ENCODE measurements at regions not wholly inside any gene's neighbourhood (a gene's known extent, or its start where the extent isn't known, plus 50 kb on each side); places are given as distances from the start of the nearest gene placed in this dataset.

DNA sequence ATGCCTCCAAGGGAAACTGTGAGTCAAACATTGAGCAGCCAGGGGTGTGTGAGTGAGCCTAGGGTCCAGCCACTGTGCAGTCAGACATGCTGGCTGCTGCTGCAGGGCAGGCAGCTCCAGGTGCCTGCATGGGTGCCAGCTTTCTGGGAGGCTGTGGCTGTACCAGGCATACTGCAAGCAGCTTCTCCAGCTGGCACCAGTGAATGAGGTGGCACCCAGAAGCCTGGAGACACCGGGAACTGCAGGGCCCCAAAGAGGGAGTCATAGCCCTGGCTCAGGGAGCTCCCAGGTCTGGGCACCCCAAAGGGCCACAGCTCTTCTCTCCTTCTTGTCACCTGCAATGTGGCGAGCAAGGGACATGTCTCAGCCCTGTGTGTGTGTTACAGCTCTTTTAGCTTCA lies 283.2 kb downstream of the RPRM start:
- Histone ChIP-seq H3K4me3 (ENCODE audit: low read length in 2 of 2) (no peak overlapping the region), H3K9me3 (ENCODE audit: control insufficient read depth in 2 of 2, insufficient read depth in 1 of 2, low read length in 1 of 2) (peaks cover 0 to 28% of the 10 kb centered on the region in 2 donors), H3K4me1 (ENCODE audit: control insufficient read depth in 2 of 2, insufficient read depth in 2 of 2, low read length in 2 of 2) (no peaks in the 10 kb centered on the region), H3K27ac (ENCODE audit: low read depth in 1 of 2, low read length in 1 of 2) (no peak overlapping the region), H3K27me3 (ENCODE audit: control insufficient read depth in 2 of 2, insufficient read depth in 1 of 2, low read length in 1 of 2) (no peaks in the 10 kb centered on the region), H3K36me3 (ENCODE audit: control insufficient read depth in 2 of 2, insufficient read depth in 2 of 2, low read length in 1 of 2) (no peaks in the 10 kb centered on the region)
- no peak for DNase-seq (ENCODE audit: low read depth in 6 of 9, low spot score in 9 of 9)
- WGBS: 86% methylated on average over 2 of the region's 2 CpGs

DNA sequence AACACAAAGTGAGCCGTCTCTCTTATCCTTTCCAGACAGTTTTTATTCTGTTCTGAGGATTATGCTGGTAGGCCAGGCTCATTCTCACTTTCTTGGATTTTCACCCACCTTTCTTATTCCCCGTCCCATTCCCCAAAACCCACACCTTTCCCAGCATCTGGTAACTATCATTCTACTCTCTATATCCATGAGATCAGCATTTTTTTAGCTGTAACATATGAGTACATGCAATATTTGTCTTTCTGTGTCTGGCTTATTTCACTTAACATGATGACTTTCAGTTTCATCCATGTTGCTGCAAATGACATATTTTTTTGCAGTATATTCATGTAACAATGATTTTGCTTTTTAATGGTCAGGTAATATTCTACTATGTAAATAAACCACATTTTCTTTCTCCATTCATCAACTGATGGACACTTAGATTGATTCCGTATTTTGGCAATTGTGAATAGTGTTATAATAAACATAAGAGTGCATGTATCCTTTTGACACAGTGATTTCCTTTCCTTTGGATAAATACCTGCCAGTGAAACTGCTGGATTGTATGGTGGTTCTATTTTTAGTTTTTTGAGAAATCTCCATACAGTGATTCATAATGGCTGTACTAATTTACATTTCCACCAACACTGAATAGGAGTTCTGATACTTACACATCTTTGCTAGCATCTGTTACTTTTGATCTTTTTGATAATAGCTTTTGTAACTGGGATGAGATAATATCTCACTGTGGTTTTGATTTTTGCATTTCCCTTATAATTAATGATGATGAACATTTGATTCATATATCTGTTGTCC lies 289.3 kb downstream of the RPRM start:
- Histone ChIP-seq H3K4me3 (ENCODE audit: low read length in 2 of 2) (no peak overlapping the region), H3K36me3 (ENCODE audit: control insufficient read depth in 2 of 2, insufficient read depth in 2 of 2, low read length in 1 of 2) (no peaks in the 10 kb centered on the region), H3K27me3 (ENCODE audit: control insufficient read depth in 2 of 2, insufficient read depth in 1 of 2, low read length in 1 of 2) (no peaks in the 10 kb centered on the region), H3K9me3 (ENCODE audit: control insufficient read depth in 2 of 2, insufficient read depth in 1 of 2, low read length in 1 of 2) (no peaks in the 10 kb centered on the region), H3K4me1 (ENCODE audit: control insufficient read depth in 2 of 2, insufficient read depth in 2 of 2, low read length in 2 of 2) (no peaks in the 10 kb centered on the region), H3K27ac (ENCODE audit: low read depth in 1 of 2, low read length in 1 of 2) (no peak overlapping the region)
- 94% methylated on average over 3 of the region's 3 CpGs for WGBS
- DNase-seq (ENCODE audit: low read depth in 6 of 9, low spot score in 9 of 9): no peak

DNA sequence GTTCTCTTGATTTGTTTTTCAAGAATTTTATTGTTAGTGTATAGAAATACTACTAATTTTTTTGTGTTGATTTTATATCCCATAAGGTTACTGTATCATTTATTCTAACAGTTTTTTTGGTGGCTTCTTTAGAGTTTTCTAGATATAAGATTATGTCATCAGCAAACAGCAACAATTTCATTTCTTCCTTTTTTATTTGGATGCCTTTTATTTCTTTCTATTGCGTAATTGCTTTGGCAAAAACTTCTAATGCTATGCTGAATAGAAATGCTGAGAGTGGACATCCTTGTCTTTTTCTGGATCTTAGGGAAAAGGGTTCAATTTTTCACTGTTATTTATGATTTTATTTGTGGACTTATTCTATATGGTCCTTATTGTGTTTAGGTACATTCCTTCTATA lies 298.8 kb downstream of the RPRM start:
- no peaks in the 10 kb centered on the region for H3K4me1 ChIP-seq (ENCODE audit: control insufficient read depth in 2 of 2, insufficient read depth in 2 of 2, low read length in 2 of 2)
- H3K4me3 ChIP-seq (ENCODE audit: low read length in 2 of 2): no peak overlapping the region
- DNase-seq (ENCODE audit: low read depth in 6 of 9, low spot score in 9 of 9): no peak
- WGBS: 100% methylated on average over 1 of the region's 1 CpG
- H3K9me3 ChIP-seq (ENCODE audit: control insufficient read depth in 2 of 2, insufficient read depth in 1 of 2, low read length in 1 of 2): no peaks in the 10 kb centered on the region
- no peak overlapping the region for H3K27ac ChIP-seq (ENCODE audit: low read depth in 1 of 2, low read length in 1 of 2)
- H3K36me3 ChIP-seq (ENCODE audit: control insufficient read depth in 2 of 2, insufficient read depth in 2 of 2, low read length in 1 of 2): no peaks in the 10 kb centered on the region
- H3K27me3 ChIP-seq (ENCODE audit: control insufficient read depth in 2 of 2, insufficient read depth in 1 of 2, low read length in 1 of 2): no peaks in the 10 kb centered on the region

DNA sequence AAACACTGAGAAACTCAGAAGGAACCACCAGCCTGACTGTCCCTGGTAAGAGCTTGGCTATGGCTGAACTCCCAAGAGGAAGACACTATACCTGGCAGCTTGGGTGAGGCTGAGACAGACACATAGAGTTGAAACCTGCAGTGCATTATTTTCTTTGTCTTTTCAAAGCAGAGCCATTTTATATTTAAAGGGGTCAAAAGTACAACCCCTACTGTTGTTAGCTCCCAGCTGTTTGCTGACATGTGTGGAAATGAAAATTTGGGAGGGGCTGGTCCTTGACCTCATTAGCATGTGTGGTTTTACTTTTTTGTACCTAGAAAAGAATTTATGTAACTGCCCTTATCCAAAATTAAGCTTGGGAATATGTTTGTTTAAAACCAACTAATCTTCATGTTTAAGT lies 309.0 kb downstream of the RPRM start:
- H3K4me1 ChIP-seq (ENCODE audit: control insufficient read depth in 2 of 2, insufficient read depth in 2 of 2, low read length in 2 of 2): no peaks in the 10 kb centered on the region
- H3K36me3 ChIP-seq (ENCODE audit: control insufficient read depth in 2 of 2, insufficient read depth in 2 of 2, low read length in 1 of 2): no peaks in the 10 kb centered on the region
- H3K4me3 ChIP-seq (ENCODE audit: low read length in 2 of 2): no peak overlapping the region
- no peak for DNase-seq (ENCODE audit: low read depth in 6 of 9, low spot score in 9 of 9)
- H3K27ac ChIP-seq (ENCODE audit: low read depth in 1 of 2, low read length in 1 of 2): no peak overlapping the region
- no peaks in the 10 kb centered on the region for H3K9me3 ChIP-seq (ENCODE audit: control insufficient read depth in 2 of 2, insufficient read depth in 1 of 2, low read length in 1 of 2)
- H3K27me3 ChIP-seq (ENCODE audit: control insufficient read depth in 2 of 2, insufficient read depth in 1 of 2, low read length in 1 of 2): no peaks in the 10 kb centered on the region

DNA sequence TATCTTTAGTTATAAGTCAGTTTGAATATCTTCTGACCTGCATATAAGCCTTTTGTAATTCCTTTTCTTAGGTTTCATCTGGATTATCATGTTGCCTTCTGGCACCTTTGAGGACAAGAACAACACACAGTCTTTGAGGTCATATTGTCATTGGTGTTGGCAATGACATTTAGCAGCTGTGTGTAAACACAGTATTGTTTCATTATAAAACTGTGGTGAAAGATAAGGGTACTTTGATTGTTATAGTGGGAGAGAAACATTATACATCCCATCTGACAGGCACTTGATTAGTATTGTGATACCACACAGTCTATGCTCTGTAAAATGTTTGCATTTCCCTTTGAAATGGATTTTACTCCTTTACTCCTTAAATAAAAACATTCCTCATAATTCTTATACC lies 313.5 kb downstream of the RPRM start:
- Histone ChIP-seq H3K9me3 (ENCODE audit: control insufficient read depth in 2 of 2, insufficient read depth in 1 of 2, low read length in 1 of 2) (no peaks in the 10 kb centered on the region), H3K4me3 (ENCODE audit: low read length in 2 of 2) (no peak overlapping the region), H3K4me1 (ENCODE audit: control insufficient read depth in 2 of 2, insufficient read depth in 2 of 2, low read length in 2 of 2) (no peaks in the 10 kb centered on the region), H3K36me3 (ENCODE audit: control insufficient read depth in 2 of 2, insufficient read depth in 2 of 2, low read length in 1 of 2) (no peaks in the 10 kb centered on the region), H3K27me3 (ENCODE audit: control insufficient read depth in 2 of 2, insufficient read depth in 1 of 2, low read length in 1 of 2) (no peaks in the 10 kb centered on the region), H3K27ac (ENCODE audit: low read depth in 1 of 2, low read length in 1 of 2) (no peak overlapping the region)
- no peak for DNase-seq (ENCODE audit: low read depth in 6 of 9, low spot score in 9 of 9)

DNA sequence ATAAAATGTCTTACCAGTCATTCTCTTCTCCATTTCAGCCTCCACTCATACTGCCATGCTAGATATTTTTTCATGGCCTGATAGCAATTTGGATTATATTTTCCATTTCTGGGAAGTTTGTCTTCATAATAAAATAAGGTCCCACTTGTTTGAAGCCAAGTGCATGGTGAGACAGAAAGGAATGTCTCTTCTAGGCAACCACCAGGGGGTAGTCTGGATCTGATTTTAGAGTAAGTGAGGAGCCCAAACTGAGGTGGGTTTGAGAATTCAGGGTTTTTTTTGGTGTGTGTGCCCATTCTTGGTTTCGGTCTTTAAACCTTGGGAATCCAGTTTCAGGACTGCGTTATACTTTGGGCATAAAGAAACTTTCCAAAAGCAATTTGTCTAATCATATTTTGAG lies 315.5 kb downstream of the RPRM start:
- H3K4me3 ChIP-seq (ENCODE audit: low read length in 2 of 2): no peak overlapping the region
- H3K27me3 ChIP-seq (ENCODE audit: control insufficient read depth in 2 of 2, insufficient read depth in 1 of 2, low read length in 1 of 2): no peaks in the 10 kb centered on the region
- H3K36me3 ChIP-seq (ENCODE audit: control insufficient read depth in 2 of 2, insufficient read depth in 2 of 2, low read length in 1 of 2): no peaks in the 10 kb centered on the region
- H3K9me3 ChIP-seq (ENCODE audit: control insufficient read depth in 2 of 2, insufficient read depth in 1 of 2, low read length in 1 of 2): no peaks in the 10 kb centered on the region
- peak in 1 of 9 donors; percentile 2 for DNase-seq (ENCODE audit: low read depth in 6 of 9, low spot score in 9 of 9)
- no peaks in the 10 kb centered on the region for H3K4me1 ChIP-seq (ENCODE audit: control insufficient read depth in 2 of 2, insufficient read depth in 2 of 2, low read length in 2 of 2)
- H3K27ac ChIP-seq (ENCODE audit: low read depth in 1 of 2, low read length in 1 of 2): no peak overlapping the region
- WGBS: 82% methylated on average over 2 of the region's 2 CpGs

DNA sequence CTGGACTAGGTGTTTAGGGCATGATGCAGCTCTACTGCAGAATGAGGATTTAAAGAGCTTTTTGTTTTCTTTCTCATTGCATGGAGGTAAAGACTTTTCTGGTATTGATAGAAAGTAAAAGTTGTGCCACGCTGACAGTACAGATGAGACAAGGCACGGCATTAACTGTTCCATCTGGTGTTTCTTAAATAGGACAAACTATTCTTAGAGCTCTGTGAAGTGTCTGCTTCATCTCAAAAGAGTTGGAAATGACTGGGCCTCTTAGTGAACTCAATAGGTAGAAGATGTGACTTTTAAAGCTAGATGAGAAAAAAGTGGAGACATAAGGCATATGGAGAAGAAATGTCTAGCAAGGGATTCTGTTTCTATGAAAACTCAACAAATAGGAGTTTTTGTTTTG lies 321.8 kb downstream of the RPRM start:
- Histone ChIP-seq H3K4me3 (ENCODE audit: low read length in 2 of 2) (no peak overlapping the region), H3K9me3 (ENCODE audit: control insufficient read depth in 2 of 2, insufficient read depth in 1 of 2, low read length in 1 of 2) (no peaks in the 10 kb centered on the region), H3K4me1 (ENCODE audit: control insufficient read depth in 2 of 2, insufficient read depth in 2 of 2, low read length in 2 of 2) (no peaks in the 10 kb centered on the region), H3K27ac (ENCODE audit: low read depth in 1 of 2, low read length in 1 of 2) (no peak overlapping the region), H3K36me3 (ENCODE audit: control insufficient read depth in 2 of 2, insufficient read depth in 2 of 2, low read length in 1 of 2) (no peaks in the 10 kb centered on the region), H3K27me3 (ENCODE audit: control insufficient read depth in 2 of 2, insufficient read depth in 1 of 2, low read length in 1 of 2) (no peaks in the 10 kb centered on the region)
- WGBS: 91% methylated on average over 2 of the region's 2 CpGs
- DNase-seq (ENCODE audit: low read depth in 6 of 9, low spot score in 9 of 9): no peak

DNA sequence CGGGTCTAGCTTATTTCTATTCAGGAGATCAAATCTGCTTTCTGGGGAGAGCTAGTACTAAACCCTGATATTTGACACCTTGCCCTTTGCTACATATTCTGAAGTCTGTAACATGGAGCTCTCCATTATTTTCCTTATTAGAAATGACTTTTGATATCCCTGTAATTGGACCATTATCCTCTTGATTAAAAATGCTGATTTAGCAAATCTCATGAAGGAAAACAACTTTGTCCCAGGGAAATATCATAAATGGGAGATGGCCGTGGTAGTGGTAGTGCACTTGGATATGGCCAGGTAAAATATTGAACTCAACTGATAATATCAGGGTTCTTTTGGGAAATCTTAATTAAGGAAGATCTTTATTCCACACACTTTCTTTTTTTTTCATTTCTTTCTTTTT lies 326.5 kb downstream of the RPRM start:
- H3K4me1 ChIP-seq (ENCODE audit: control insufficient read depth in 2 of 2, insufficient read depth in 2 of 2, low read length in 2 of 2): no peaks in the 10 kb centered on the region
- no peaks in the 10 kb centered on the region for H3K36me3 ChIP-seq (ENCODE audit: control insufficient read depth in 2 of 2, insufficient read depth in 2 of 2, low read length in 1 of 2)
- no peak overlapping the region for H3K27ac ChIP-seq (ENCODE audit: low read depth in 1 of 2, low read length in 1 of 2)
- no peaks in the 10 kb centered on the region for H3K9me3 ChIP-seq (ENCODE audit: control insufficient read depth in 2 of 2, insufficient read depth in 1 of 2, low read length in 1 of 2)
- DNase-seq (ENCODE audit: low read depth in 6 of 9, low spot score in 9 of 9): no peak
- WGBS: 93% methylated on average over 2 of the region's 2 CpGs
- no peak overlapping the region for H3K4me3 ChIP-seq (ENCODE audit: low read length in 2 of 2)
- H3K27me3 ChIP-seq (ENCODE audit: control insufficient read depth in 2 of 2, insufficient read depth in 1 of 2, low read length in 1 of 2): no peaks in the 10 kb centered on the region

DNA sequence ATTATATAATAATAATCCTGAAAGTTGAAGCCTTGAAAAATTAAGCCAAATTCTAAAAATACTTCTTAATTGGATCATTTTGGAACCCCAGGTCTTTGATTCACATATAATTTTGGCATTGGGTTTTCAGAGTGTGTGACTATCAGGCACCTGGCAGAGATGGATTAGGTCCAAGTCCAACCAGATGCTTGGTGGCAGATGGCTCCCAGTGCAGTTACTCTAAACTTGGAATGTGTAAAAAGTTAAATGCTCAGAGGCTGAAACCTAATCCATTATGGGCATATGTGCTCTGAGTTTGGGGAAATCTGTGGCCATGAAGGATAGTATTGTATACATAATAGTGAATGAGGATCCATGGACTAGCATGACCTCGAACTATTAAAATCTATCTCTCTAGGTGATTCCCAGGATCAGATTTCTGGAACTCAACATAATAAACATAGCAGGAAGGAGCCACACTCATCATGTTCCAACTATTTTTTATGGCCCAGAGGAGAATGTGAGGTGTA lies 333.0 kb downstream of the RPRM start:
- H3K27me3 ChIP-seq (ENCODE audit: control insufficient read depth in 2 of 2, insufficient read depth in 1 of 2, low read length in 1 of 2): no peaks in the 10 kb centered on the region
- H3K36me3 ChIP-seq (ENCODE audit: control insufficient read depth in 2 of 2, insufficient read depth in 2 of 2, low read length in 1 of 2): no peaks in the 10 kb centered on the region
- 83% methylated on average over 1 of the region's 1 CpG for WGBS
- peak in 1 of 9 donors; percentile 1 for DNase-seq (ENCODE audit: low read depth in 6 of 9, low spot score in 9 of 9)
- H3K4me3 ChIP-seq (ENCODE audit: low read length in 2 of 2): no peak overlapping the region
- no peaks in the 10 kb centered on the region for H3K9me3 ChIP-seq (ENCODE audit: control insufficient read depth in 2 of 2, insufficient read depth in 1 of 2, low read length in 1 of 2)
- H3K4me1 ChIP-seq (ENCODE audit: control insufficient read depth in 2 of 2, insufficient read depth in 2 of 2, low read length in 2 of 2): no peaks in the 10 kb centered on the region
- no peak overlapping the region for H3K27ac ChIP-seq (ENCODE audit: low read depth in 1 of 2, low read length in 1 of 2)
